ENCODE measurements at regions not wholly inside any gene's neighbourhood (a gene's known extent, or its start where the extent isn't known, plus 50 kb on each side); places are given as distances from the start of the nearest gene placed in this dataset.
"Not testable (repeated sequence)": the region's sequence is repeated elsewhere in the genome, so short reads cannot be mapped to it uniquely, and the experiment has no call there.

DNA sequence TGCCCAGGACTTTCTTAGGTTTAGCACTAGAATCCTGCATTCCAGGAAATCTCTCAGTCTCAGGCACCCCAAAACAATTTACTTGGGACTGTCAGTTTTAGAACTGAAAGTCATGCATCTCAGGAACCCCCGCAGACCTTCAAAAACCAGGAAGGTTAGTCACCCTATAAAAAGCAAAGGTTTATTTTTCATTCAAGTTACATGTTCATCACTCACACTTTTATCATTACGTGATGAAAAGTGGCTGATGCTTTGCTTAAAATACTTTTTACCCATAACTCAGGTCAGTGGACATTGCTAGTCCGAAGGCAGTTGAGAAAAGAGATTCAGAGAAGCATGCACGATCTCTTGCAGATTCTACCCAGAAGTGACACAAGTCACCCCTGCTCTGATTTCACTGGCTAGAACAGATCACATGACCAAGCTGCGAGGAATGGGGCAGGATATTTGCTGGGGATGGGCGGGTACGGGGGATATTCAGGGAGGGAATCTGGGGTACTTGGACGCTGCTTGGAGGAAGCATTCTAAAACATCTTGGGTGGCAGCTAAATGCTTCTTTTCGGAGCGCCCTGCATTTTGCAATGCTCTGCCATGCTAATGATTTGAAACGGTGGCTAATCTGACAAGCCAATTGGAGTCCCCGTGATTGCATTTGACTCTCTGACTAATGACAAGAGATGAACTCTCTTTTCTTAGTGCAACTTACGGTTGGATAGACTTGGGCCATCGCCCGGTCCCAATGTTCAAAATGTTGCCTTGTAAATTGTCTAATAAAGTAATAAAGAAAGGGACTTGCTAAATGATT is 110.2 kb downstream of the MIAT start:
- intact Hi-C loops (cut with DNase I), result no loop called here
- ATAC-seq (ENCODE audit: poor library complexity) (no peak), DNase-seq (no peak)

GRCh38 chr22:26768156-26768515 is 110.7 kb downstream of the MIAT start:
- DNase-seq (no peak), ATAC-seq (ENCODE audit: poor library complexity) (no peak)
- intact Hi-C loops (cut with DNase I), result no loop called here

- intact Hi-C loops (cut with DNase I), result no loop called here
- DNase-seq (no peak), ATAC-seq (ENCODE audit: poor library complexity) (no peak)
These were observed 111.6 kb downstream of the MIAT start for GRCh38 chr22:26768952-26769351.

GRCh38 chr22:26769663-26770062 is 112.3 kb downstream of the MIAT start:
- no peak for ATAC-seq (ENCODE audit: poor library complexity)
- no peak for DNase-seq
- intact Hi-C loops (cut with DNase I), result no loop called here

- ATAC-seq (ENCODE audit: poor library complexity), result no peak
- intact Hi-C loops (cut with DNase I), result no loop called here
- no peak for DNase-seq
These were observed 113.2 kb downstream of the MIAT start for GRCh38 chr22:26770624-26771023.

GRCh38 chr22:26773054-26773453 is 115.7 kb downstream of the MIAT start:
- intact Hi-C loops (cut with DNase I); ATAC-seq (ENCODE audit: poor library complexity); DNase-seq: not testable (repeated sequence)

- ATAC-seq (ENCODE audit: poor library complexity) (no peak), DNase-seq (no peak)
- intact Hi-C loops (cut with DNase I), result no loop called here
These were observed 118.0 kb downstream of the MIAT start for GRCh38 chr22:26775394-26775793.

- intact Hi-C loops (cut with DNase I), result no loop called here
- peak; percentile 85 for ATAC-seq (ENCODE audit: poor library complexity)
- DNase-seq, result no peak
These were observed 119.9 kb downstream of the MIAT start for GRCh38 chr22:26777156-26777801.

- DNase-seq (no peak), ATAC-seq (ENCODE audit: poor library complexity) (peak; percentile 24)
- intact Hi-C loops (cut with DNase I), result no loop called here
These were observed 121.0 kb downstream of the MIAT start for GRCh38 chr22:26778372-26778771.

- ATAC-seq (ENCODE audit: poor library complexity) (no peak), DNase-seq (no peak)
- intact Hi-C loops (cut with DNase I), result no loop called here
These were observed 121.7 kb downstream of the MIAT start for GRCh38 chr22:26779108-26779507.

DNA sequence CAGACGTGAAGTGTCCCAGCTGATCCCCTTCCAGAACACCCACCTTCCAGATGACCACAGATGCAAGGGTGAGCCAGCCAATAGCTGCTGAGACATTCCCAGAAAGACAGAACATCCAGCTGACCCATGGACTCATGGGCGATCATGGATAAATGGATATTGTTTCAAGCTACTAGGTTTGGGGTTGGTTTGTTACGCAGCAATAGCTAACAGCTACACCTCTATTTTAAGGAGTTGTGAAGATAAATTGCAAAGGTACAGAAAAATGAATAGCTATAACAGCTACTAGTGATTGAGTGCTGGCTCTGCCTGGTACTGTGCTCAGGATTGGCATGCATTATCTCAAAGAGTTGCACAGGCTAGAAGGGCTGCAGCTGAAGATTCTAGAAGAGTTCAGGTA is 122.5 kb downstream of the MIAT start:
- intact Hi-C loops (cut with DNase I), result no loop called here
- no peak for DNase-seq
- ATAC-seq (ENCODE audit: poor library complexity), result no peak

GRCh38 chr22:26780521-26780920 is 123.1 kb downstream of the MIAT start:
- ATAC-seq (ENCODE audit: poor library complexity) (no peak), DNase-seq (no peak)
- intact Hi-C loops (cut with DNase I), result no loop called here

GRCh38 chr22:26781062-26781461 is 123.7 kb downstream of the MIAT start:
- ATAC-seq (ENCODE audit: poor library complexity), result no peak
- no peak for DNase-seq
- intact Hi-C loops (cut with DNase I), result no loop called here

GRCh38 chr22:26781596-26781995 is 124.2 kb downstream of the MIAT start:
- intact Hi-C loops (cut with DNase I), result no loop called here

GRCh38 chr22:26783885-26784284 is 126.5 kb downstream of the MIAT start:
- intact Hi-C loops (cut with DNase I), result no loop called here
- ATAC-seq (ENCODE audit: poor library complexity) (no peak), DNase-seq (no peak)

More at GRCh38 chr22:26781596-26781995, 124.2 kb downstream of the MIAT start:
- DNase-seq (no peak), ATAC-seq (ENCODE audit: poor library complexity) (no peak)

GRCh38 chr22:26784772-26785171 is 127.4 kb downstream of the MIAT start:
- ATAC-seq (ENCODE audit: poor library complexity), result no peak
- DNase-seq, result no peak
- intact Hi-C loops (cut with DNase I), result no loop called here

GRCh38 chr22:26785932-26786331 is 128.5 kb downstream of the MIAT start:
- ATAC-seq (ENCODE audit: poor library complexity) (no peak), DNase-seq (no peak)
- intact Hi-C loops (cut with DNase I), result no loop called here

DNA sequence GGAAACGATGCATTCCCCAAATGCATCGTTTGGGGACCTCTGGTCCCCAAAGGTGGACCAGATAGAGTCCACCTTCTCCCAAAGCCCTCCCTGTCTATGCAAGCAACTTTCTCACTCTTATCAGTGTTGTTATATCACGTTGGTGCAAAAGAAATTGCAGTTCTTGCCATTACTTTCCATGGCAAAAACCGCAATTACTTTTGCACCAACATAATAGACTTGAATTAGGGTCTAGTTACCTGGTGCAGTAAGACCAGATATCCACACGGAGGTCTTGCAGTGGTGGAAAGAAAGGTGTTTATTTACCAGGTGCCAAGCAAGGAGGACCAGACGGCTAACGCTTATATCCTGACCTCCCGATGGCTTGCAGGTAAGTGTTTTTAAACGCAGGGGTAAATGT is 129.0 kb downstream of the MIAT start:
- DNase-seq, result no peak
- intact Hi-C loops (cut with DNase I), result no loop called here
- ATAC-seq (ENCODE audit: poor library complexity), result no peak

DNA sequence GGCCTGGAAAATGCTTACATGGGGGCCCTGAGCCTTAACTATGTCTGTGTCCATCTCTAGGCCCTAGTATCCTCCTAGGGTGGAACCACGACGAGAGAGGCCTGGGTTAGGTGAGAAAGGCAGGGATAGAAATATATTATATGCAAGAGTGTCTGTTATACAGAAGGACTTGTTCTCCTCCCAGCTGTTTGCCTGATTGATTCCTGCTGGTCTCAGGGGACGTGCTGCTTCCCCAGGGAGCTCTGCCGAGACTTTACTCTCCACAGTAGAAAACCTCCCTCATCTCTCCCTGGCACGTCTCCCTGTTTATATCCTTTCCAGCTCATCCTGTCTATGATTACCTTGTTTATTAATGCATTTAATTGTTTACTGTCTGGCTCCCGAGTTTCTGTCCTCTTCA is 132.6 kb downstream of the MIAT start:
- DNase-seq (no peak), ATAC-seq (ENCODE audit: poor library complexity) (no peak)
- intact Hi-C loops (cut with DNase I), result no loop called here

DNA sequence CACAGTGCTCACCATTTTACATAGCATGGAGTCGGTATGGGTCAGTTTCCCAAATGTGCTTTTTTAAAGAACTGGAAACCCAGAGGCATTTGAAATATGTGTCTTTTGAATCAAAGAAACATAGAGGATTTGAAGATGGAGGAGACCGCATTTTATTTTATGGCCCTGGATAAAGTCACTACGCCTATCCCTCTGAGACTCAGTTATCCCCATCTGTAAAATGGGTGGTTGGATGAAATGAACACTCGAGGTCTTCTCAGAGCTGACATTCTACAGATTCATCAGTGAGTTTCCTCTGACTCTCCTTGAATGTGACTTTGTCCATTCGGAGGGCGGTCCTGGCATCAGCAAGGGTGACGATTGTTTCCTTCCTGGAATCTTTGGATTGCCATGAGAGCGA is 135.1 kb downstream of the MIAT start:
- DNase-seq, result no peak

GRCh38 chr22:26796785-26797184 is 139.4 kb downstream of the MIAT start:
- ATAC-seq (ENCODE audit: poor library complexity), result no peak
- DNase-seq, result no peak
- intact Hi-C loops (cut with DNase I), result no loop called here

More for the DNA sequence above, 135.1 kb downstream of the MIAT start:
- ATAC-seq (ENCODE audit: poor library complexity), result no peak
- intact Hi-C loops (cut with DNase I), result no loop called here

Data from Right ventricle myocardium superior (tissue), 1 donor.